Choroid plexus epithelial cell (primary cell): ENCODE measurements at regions not wholly inside any gene's neighbourhood (a gene's known extent, or its start where the extent isn't known, plus 50 kb on each side); places are given as distances from the start of the nearest gene placed in this dataset.

Source experiments
- DNase-seq: peaks from one replicate; pipeline ENCODE4 v3.0.0-alpha.2; 2010; ENCODE audit warnings: low read depth
- H3K4me3 ChIP-seq: 2 replicates; pipeline ENCODE4 v1.5.1; 2011; ENCODE audit warnings: low read depth, mild to moderate bottlenecking, control low read depth, low read length, moderate library complexity
- TF ChIP-seq, protein P1 (sequence below): conservative IDR thresholded peaks from 2 replicates; pipeline ENCODE4 v1.5.1; 2011; ENCODE audit warnings: low read depth, mild to moderate bottlenecking, control low read depth, inconsistent platforms, low read length, moderate library complexity

DNA sequence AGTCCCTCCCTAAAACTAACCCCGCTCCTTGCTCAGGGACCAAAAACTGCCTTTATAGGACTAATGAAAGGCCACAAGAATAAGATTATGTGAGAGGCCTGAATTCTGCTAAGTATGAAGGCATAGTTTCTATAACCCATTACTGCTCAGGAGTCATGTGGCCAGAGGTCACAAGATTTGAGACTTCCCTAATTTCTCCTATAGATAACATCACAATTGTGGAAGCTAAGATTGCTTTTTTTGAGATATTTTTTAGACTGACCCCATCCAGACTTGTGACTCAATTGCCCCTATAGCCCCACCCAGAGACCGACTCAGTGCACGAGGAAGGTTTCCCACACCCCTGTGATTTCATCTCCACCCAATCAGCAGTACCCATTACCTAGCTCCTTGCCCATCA is 504.1 kb upstream of the GOT2 start:
- TF ChIP-seq, protein P1, sequence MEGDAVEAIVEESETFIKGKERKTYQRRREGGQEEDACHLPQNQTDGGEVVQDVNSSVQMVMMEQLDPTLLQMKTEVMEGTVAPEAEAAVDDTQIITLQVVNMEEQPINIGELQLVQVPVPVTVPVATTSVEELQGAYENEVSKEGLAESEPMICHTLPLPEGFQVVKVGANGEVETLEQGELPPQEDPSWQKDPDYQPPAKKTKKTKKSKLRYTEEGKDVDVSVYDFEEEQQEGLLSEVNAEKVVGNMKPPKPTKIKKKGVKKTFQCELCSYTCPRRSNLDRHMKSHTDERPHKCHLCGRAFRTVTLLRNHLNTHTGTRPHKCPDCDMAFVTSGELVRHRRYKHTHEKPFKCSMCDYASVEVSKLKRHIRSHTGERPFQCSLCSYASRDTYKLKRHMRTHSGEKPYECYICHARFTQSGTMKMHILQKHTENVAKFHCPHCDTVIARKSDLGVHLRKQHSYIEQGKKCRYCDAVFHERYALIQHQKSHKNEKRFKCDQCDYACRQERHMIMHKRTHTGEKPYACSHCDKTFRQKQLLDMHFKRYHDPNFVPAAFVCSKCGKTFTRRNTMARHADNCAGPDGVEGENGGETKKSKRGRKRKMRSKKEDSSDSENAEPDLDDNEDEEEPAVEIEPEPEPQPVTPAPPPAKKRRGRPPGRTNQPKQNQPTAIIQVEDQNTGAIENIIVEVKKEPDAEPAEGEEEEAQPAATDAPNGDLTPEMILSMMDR, result no peak
- DNase-seq, result no peak

GRCh38 chr16:59236804-59237458 is 502.8 kb upstream of the GOT2 start:
- TF ChIP-seq, protein P1, result no peak
- H3K4me3 ChIP-seq, result no peak overlapping the region
- no peak for DNase-seq

More for the DNA sequence above, 504.1 kb upstream of the GOT2 start:
- no peak overlapping the region for H3K4me3 ChIP-seq

DNA sequence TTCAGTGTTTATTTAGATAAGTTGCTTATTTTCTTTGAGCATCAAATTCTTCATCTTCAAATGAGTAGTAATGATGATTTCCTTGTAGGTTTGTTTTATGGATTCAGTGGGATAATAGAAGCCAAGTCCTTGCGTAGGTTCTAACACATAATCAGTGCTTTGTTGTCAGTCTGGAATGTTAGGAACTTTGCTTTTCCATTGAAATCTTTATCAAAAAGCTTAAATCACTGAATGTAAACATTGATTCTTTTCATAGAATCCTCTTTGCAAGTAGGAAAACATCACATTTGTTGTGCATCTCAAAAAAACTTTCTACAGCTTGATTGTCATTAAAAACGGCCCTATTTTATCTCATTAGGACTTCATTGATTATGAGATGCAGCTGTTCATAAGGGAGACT is 490.3 kb upstream of the GOT2 start:
- DNase-seq, result no peak
- TF ChIP-seq, protein P1, result no peak
- H3K4me3 ChIP-seq, result no peak overlapping the region

- no peak for DNase-seq
- no peak overlapping the region for H3K4me3 ChIP-seq
- TF ChIP-seq, protein P1, result no peak
Observed at GRCh38 chr16:59220011-59220410, 485.9 kb upstream of the GOT2 start.

DNA sequence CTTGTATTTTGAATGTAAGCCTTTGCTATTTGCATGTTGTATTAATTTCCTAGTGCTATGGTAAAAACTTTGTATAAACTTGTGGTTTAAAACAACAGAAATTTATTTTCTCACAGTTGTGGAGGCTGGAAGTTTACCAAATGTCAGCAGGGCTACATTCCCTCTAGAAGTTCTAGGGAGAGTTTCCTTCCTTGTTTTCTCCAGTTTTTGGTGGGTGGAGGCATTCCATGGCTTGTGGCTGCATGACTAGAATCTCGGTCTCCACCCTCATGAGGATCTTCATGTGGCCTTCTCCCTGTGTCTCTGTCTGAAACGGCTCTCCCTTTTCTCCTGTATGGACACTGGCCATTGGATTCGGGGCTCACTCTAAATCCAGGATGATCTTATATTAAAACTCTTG is 482.2 kb upstream of the GOT2 start:
- no peak overlapping the region for H3K4me3 ChIP-seq
- peak; percentile 34 for DNase-seq
- TF ChIP-seq, protein P1, result no peak

DNA sequence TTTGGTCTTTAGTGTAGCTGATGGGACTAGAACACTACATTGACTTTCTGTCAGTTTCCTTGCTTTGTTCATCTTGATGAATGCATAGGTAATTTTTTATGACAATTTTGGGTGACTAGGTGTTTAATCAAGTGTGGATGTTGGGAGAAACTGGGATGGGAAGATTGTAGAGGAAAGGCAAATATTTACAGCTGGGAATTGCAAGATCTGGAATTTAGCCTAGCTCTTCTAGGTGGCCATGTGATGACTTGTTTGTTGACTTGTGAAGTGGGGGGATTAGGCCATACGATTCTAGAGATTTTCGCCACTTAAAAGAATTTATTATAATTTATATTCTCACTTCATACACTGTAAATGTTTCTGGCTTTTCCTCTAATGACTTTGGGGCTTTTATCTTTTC is 480.3 kb upstream of the GOT2 start:
- no peak overlapping the region for H3K4me3 ChIP-seq
- TF ChIP-seq, protein P1, result no peak
- no peak for DNase-seq

GRCh38 chr16:59213952-59214351 is 479.8 kb upstream of the GOT2 start:
- no peak overlapping the region for H3K4me3 ChIP-seq
- no peak for DNase-seq
- TF ChIP-seq, protein P1, result no peak
